ENCODE measurements at regions not wholly inside any gene's neighbourhood (a gene's known extent, or its start where the extent isn't known, plus 50 kb on each side); places are given as distances from the start of the nearest gene placed in this dataset.

DNA sequence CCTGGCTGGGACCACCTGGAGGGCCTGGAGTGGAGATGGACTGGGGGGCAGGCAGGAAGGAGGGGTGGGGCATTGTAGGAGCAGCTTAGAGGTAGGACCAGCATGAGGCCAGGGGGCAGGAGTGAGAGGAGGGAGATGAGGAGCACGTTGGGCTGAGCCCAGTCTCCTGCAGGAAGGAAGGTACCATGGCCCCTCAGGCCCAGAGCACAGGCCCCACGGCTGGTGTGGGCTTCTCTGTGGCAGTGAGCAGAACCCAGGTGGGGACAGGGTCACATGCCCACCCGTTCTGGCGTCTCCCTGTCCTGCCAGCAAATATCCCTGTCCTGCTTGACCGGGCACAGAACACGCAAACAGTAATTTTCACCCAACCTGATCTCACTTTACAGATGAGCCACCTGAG lies 141.8 kb downstream of the ENGASE start:
- TF ChIP-seq, protein P1, sequence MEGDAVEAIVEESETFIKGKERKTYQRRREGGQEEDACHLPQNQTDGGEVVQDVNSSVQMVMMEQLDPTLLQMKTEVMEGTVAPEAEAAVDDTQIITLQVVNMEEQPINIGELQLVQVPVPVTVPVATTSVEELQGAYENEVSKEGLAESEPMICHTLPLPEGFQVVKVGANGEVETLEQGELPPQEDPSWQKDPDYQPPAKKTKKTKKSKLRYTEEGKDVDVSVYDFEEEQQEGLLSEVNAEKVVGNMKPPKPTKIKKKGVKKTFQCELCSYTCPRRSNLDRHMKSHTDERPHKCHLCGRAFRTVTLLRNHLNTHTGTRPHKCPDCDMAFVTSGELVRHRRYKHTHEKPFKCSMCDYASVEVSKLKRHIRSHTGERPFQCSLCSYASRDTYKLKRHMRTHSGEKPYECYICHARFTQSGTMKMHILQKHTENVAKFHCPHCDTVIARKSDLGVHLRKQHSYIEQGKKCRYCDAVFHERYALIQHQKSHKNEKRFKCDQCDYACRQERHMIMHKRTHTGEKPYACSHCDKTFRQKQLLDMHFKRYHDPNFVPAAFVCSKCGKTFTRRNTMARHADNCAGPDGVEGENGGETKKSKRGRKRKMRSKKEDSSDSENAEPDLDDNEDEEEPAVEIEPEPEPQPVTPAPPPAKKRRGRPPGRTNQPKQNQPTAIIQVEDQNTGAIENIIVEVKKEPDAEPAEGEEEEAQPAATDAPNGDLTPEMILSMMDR (IDR thresholded peaks at IDR 0.05; ENCODE audit: poor library complexity, severe bottlenecking), result no peak
- TF ChIP-seq, protein P2, sequence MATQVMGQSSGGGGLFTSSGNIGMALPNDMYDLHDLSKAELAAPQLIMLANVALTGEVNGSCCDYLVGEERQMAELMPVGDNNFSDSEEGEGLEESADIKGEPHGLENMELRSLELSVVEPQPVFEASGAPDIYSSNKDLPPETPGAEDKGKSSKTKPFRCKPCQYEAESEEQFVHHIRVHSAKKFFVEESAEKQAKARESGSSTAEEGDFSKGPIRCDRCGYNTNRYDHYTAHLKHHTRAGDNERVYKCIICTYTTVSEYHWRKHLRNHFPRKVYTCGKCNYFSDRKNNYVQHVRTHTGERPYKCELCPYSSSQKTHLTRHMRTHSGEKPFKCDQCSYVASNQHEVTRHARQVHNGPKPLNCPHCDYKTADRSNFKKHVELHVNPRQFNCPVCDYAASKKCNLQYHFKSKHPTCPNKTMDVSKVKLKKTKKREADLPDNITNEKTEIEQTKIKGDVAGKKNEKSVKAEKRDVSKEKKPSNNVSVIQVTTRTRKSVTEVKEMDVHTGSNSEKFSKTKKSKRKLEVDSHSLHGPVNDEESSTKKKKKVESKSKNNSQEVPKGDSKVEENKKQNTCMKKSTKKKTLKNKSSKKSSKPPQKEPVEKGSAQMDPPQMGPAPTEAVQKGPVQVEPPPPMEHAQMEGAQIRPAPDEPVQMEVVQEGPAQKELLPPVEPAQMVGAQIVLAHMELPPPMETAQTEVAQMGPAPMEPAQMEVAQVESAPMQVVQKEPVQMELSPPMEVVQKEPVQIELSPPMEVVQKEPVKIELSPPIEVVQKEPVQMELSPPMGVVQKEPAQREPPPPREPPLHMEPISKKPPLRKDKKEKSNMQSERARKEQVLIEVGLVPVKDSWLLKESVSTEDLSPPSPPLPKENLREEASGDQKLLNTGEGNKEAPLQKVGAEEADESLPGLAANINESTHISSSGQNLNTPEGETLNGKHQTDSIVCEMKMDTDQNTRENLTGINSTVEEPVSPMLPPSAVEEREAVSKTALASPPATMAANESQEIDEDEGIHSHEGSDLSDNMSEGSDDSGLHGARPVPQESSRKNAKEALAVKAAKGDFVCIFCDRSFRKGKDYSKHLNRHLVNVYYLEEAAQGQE (IDR thresholded peaks at IDR 0.05; ENCODE audit: borderline replicate concordance), result no peak
- no peak for TF ChIP-seq EZH2 (IDR thresholded peaks at IDR 0.05; ENCODE audit: borderline replicate concordance, insufficient read depth, low read length, poor library complexity, severe bottlenecking)
- no peak for TF ChIP-seq EP300 (conservative IDR thresholded peaks at IDR 0.05; ENCODE audit: poor library complexity, severe bottlenecking)
- no peak for TF ChIP-seq MXI1 (conservative IDR thresholded peaks at IDR 0.05; ENCODE audit: poor library complexity, severe bottlenecking)
- no peak for TF ChIP-seq POLR2AphosphoS5 (IDR thresholded peaks at IDR 0.05)
- TF ChIP-seq RAD21 (conservative IDR thresholded peaks at IDR 0.05), result no peak

Data from neural cell (in vitro differentiated cells).